ENCODE measurements at regions not wholly inside any gene's neighbourhood (a gene's known extent, or its start where the extent isn't known, plus 50 kb on each side); places are given as distances from the start of the nearest gene placed in this dataset.

DNA sequence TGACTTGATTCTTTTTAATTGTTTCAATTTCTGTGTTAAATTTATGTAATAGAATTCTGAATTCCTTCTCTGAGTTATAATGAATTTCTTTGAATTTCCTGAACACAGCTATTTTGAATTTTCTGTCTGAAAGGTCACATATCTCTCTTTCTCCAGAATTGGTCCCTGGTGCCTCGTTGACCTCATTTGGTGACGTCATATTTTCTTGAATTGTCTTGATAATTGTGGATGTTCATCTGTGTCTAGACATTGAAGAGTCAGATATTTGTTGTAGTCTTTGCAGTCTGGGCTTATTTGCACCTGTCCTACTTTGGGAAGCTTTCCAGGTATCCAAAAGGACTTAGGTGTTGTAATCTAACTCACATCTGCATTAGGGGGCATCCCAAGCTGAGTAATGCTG lies 111.4 kb upstream of the LRRTM4 start:
- TF ChIP-seq ZSCAN18 (CRISPR knock-in tag; IDR thresholded peaks at IDR 0.05): no peak
- no peak for TF ChIP-seq ZNF121 (CRISPR knock-in tag; IDR thresholded peaks at IDR 0.05)
- no peak for TF ChIP-seq GRHL2 (CRISPR knock-in tag; IDR thresholded peaks at IDR 0.05; ENCODE audit: insufficient replicate concordance, severe bottlenecking)
- TF ChIP-seq OVOL2 (CRISPR knock-in tag; IDR thresholded peaks at IDR 0.05; ENCODE audit: borderline replicate concordance): no peak
- TF ChIP-seq SOX15 (CRISPR knock-in tag; IDR thresholded peaks at IDR 0.05): no peak
- TF ChIP-seq USF1 (CRISPR knock-in tag; IDR thresholded peaks at IDR 0.05): no peak
- no peak for TF ChIP-seq ZBTB21 (CRISPR knock-in tag; IDR thresholded peaks at IDR 0.05; ENCODE audit: borderline replicate concordance)
- no peak for TF ChIP-seq IRF1 (CRISPR knock-in tag; IDR thresholded peaks at IDR 0.05)
- no peak for TF ChIP-seq GTF2I (CRISPR knock-in tag; conservative IDR thresholded peaks at IDR 0.05)
- Mint-ChIP-seq H3K27ac (no peak overlapping the region), H3K4me3 (no peak overlapping the region), H3K27me3 (ENCODE audit: low read depth) (no peaks in the 10 kb centered on the region), H3K4me1 (peaks cover 13% of the 10 kb centered on the region), H3K9me3 (peaks cover 21% of the 10 kb centered on the region), H3K36me3 (no peaks in the 10 kb centered on the region)
- no peak for ATAC-seq
- no peak for DNase-seq (ENCODE audit: low spot score)
- ChIA-PET CTCF (no interaction called here), POLR2A (no interaction called here)

DNA sequence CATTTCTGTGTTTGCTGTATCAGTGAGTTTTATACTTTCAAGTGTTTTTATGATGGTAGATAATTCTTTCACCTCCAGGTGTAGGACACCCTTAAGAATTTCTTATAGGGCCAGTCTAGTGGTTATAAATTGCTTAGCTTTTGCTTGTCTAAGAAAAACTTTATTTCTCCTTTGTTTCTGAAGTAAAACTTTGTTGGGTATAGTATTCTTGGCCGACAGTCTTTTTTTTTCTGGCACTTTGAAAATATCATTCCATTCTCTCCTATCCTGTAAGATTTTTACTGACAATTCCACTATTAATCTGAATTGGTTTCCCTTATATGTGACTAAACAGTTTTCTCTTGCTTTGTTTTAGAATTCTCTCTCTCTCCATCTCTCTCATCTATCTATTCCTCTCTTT lies 118.7 kb upstream of the LRRTM4 start:
- CTCF ChIA-PET: no interaction called here
- H3K36me3 Mint-ChIP-seq: peaks cover 25% of the 10 kb centered on the region
- TF ChIP-seq ZNF281 (CRISPR knock-in tag; IDR thresholded peaks at IDR 0.05): no peak
- no peak for TF ChIP-seq PREB (CRISPR knock-in tag; IDR thresholded peaks at IDR 0.05; ENCODE audit: borderline replicate concordance)
- TF ChIP-seq ZNF396 (CRISPR knock-in tag; IDR thresholded peaks at IDR 0.05; ENCODE audit: borderline replicate concordance): no peak
- TF ChIP-seq STAT6 (CRISPR knock-in tag; conservative IDR thresholded peaks at IDR 0.05; ENCODE audit: low read depth): no peak
- no peak for TF ChIP-seq OVOL2 (CRISPR knock-in tag; IDR thresholded peaks at IDR 0.05; ENCODE audit: borderline replicate concordance)
- no peak for TF ChIP-seq AFF4 (CRISPR knock-in tag; IDR thresholded peaks at IDR 0.05; ENCODE audit: borderline replicate concordance)
- no peak for TF ChIP-seq ZMAT4 (CRISPR knock-in tag; IDR thresholded peaks at IDR 0.05)
- TF ChIP-seq E2F4 (CRISPR knock-in tag; IDR thresholded peaks at IDR 0.05; ENCODE audit: borderline replicate concordance, low read depth): no peak
- TF ChIP-seq CREM (CRISPR knock-in tag; IDR thresholded peaks at IDR 0.05): no peak
- no peak for TF ChIP-seq SMAD3 (CRISPR knock-in tag; IDR thresholded peaks at IDR 0.05; ENCODE audit: borderline replicate concordance)
- TF ChIP-seq ZNF263 (CRISPR knock-in tag; IDR thresholded peaks at IDR 0.05; ENCODE audit: low read depth): no peak

More for the DNA sequence above, 118.7 kb upstream of the LRRTM4 start:
- Mint-ChIP-seq H3K27ac (no peak overlapping the region), H3K4me3 (no peak overlapping the region), H3K9me3 (peaks cover 52% of the 10 kb centered on the region), H3K4me1 (no peaks in the 10 kb centered on the region), H3K27me3 (ENCODE audit: low read depth) (no peaks in the 10 kb centered on the region)
- POLR2A ChIA-PET: no interaction called here
- ATAC-seq (no peak), DNase-seq (ENCODE audit: low spot score) (no peak)
